IMR-90 (cell line): ENCODE measurements at regions not wholly inside any gene's neighbourhood (a gene's known extent, or its start where the extent isn't known, plus 50 kb on each side); places are given as distances from the start of the nearest gene placed in this dataset.

ENCODE experiments used
- ATAC-seq: fragments of 200-7000 bp; cut with Tn5 transposase; 2 replicates; pipeline ENCODE4 v1.9.1; 2020; ENCODE audit warnings: low read depth, mild to moderate bottlenecking, moderate library complexity
- BruUV-seq: library from RNA; stranded (reverse); fragments of 400-500 nt; replicated peaks from 2 replicates; lab custom pipeline; 2021; lab: Mats Ljungman, UMichigan
- CTCF ChIA-PET: fragments of 300-600 bp; formaldehyde crosslinking; extraction: SDS; loops from one replicate; lab custom pipeline; 2021; ENCODE audit warnings: antibody characterized with exemption; lab: Yijun Ruan, JAX
- POLR2A ChIA-PET: fragments of 300-600 bp; sonication (Branson Sonifier 250); formaldehyde crosslinking; loops from one replicate; lab custom pipeline; 2022; ENCODE audit warnings: antibody characterized with exemption; ENCODE audit not compliant: unreplicated experiment; lab: Charles Lee
- DNase-seq: peaks from one replicate; pipeline ENCODE4 v3.0.0; 2013
- H2AFZ ChIP-seq: replicated peaks from 2 replicates; pipeline ENCODE3; 2013; ENCODE audit warnings: low read length, mild to moderate bottlenecking; ENCODE audit not compliant: poor library complexity
- H2AK5ac ChIP-seq: 2 replicates; pipeline ENCODE4 v1.6.1; 2013; ENCODE audit warnings: low read depth, low read length, inconsistent platforms
- H2AK9ac ChIP-seq: replicated peaks from 2 replicates; pipeline ENCODE3; 2013; ENCODE audit warnings: mild to moderate bottlenecking, low read depth, low read length, moderate library complexity; ENCODE audit not compliant: poor library complexity
- H2BK120ac ChIP-seq: 2 replicates; pipeline ENCODE4 v1.6.1; 2013; ENCODE audit warnings: low read depth, low read length, inconsistent platforms
- H2BK15ac ChIP-seq: 3 replicates; pipeline ENCODE4 v1.6.1; 2013; ENCODE audit warnings: low read depth, low read length, inconsistent platforms
- H2BK20ac ChIP-seq: 2 replicates; pipeline ENCODE4 v1.6.1; 2013; ENCODE audit warnings: low read depth, mild to moderate bottlenecking, inconsistent platforms, low read length, moderate library complexity
- H2BK5ac ChIP-seq: 2 replicates; pipeline ENCODE4 v1.6.1; 2013; ENCODE audit warnings: mild to moderate bottlenecking, low read depth, low read length, inconsistent platforms; ENCODE audit not compliant: poor library complexity, severe bottlenecking
- H3K14ac ChIP-seq: replicated peaks from 2 replicates; pipeline ENCODE4 v1.6.1; 2013; ENCODE audit warnings: low read depth, low read length, inconsistent platforms
- H3K18ac ChIP-seq: 2 replicates; pipeline ENCODE4 v1.6.1; 2013; ENCODE audit warnings: low read depth, low read length, control low read depth
- H3K23ac ChIP-seq: 2 replicates; pipeline ENCODE4 v1.6.1; 2013; ENCODE audit warnings: low read depth, low read length, inconsistent platforms
- H3K27ac ChIP-seq: 2 replicates; pipeline ENCODE4 v1.5.1; 2013; ENCODE audit warnings: mild to moderate bottlenecking, control low read depth, low read length; ENCODE audit not compliant: insufficient read depth
- H3K27me3 ChIP-seq: 2 replicates; pipeline ENCODE4 v1.6.1; 2013; ENCODE audit warnings: low read length; ENCODE audit not compliant: control insufficient read depth, insufficient read depth
- H3K36me3 ChIP-seq: 2 replicates; pipeline ENCODE4 v1.6.1; 2013; ENCODE audit warnings: low read length, mixed read lengths; ENCODE audit not compliant: control insufficient read depth, insufficient read depth
- H3K4ac ChIP-seq: 2 replicates; pipeline ENCODE4 v1.6.1; 2013; ENCODE audit warnings: low read depth, low read length, inconsistent platforms
- H3K4me1 ChIP-seq: 2 replicates; pipeline ENCODE4 v1.6.1; 2013; ENCODE audit warnings: low read length, mixed read lengths; ENCODE audit not compliant: control insufficient read depth, insufficient read depth
- H3K4me2 ChIP-seq: 2 replicates; pipeline ENCODE4 v1.6.1; 2013; ENCODE audit warnings: low read depth, mild to moderate bottlenecking, control low read depth, low read length, moderate library complexity
- H3K4me3 ChIP-seq: 2 replicates; pipeline ENCODE4 v1.5.1; 2013; ENCODE audit warnings: low read depth, mild to moderate bottlenecking, control low read depth, low read length, moderate library complexity; ENCODE audit not compliant: insufficient read depth
- H3K56ac ChIP-seq: 2 replicates; pipeline ENCODE4 v1.6.1; 2013; ENCODE audit warnings: low read length, inconsistent platforms; ENCODE audit not compliant: insufficient read depth; ENCODE audit errors: extremely low read depth
- H3K79me1 ChIP-seq, 2 experiments: 2 replicates each; pipeline ENCODE4 v1.6.1; 2013; ENCODE audit warnings: low read length in 2 of 2, inconsistent platforms in 1 of 2, low read depth in 1 of 2
- H3K9ac ChIP-seq: 2 replicates; pipeline ENCODE4 v1.6.1; 2013; ENCODE audit warnings: low read depth, low read length, control low read depth
- H3K9me1 ChIP-seq: 2 replicates; pipeline ENCODE4 v1.6.1; 2013; ENCODE audit warnings: low read length, inconsistent platforms; ENCODE audit not compliant: insufficient read depth
- H3K9me3 ChIP-seq: 2 replicates; pipeline ENCODE4 v1.6.1; 2013; ENCODE audit warnings: low read length; ENCODE audit not compliant: control insufficient read depth, insufficient read depth
- H4K20me1 ChIP-seq: 2 replicates; pipeline ENCODE4 v1.6.1; 2013; ENCODE audit warnings: low read length, inconsistent platforms; ENCODE audit not compliant: insufficient read depth
- H4K5ac ChIP-seq: 2 replicates; pipeline ENCODE4 v1.6.1; 2013; ENCODE audit warnings: mild to moderate bottlenecking, low read depth, low read length, control low read depth
- H4K8ac ChIP-seq, 2 experiments: 2 replicates each; pipeline ENCODE4 v1.6.1; 2013; ENCODE audit warnings: low read depth in 2 of 2, low read length in 2 of 2, control low read depth in 1 of 2, inconsistent platforms in 1 of 2
- H4K91ac ChIP-seq: 2 replicates; pipeline ENCODE4 v1.6.1; 2013; ENCODE audit warnings: low read depth, low read length, inconsistent platforms; ENCODE audit not compliant: insufficient read depth
- CHD1 ChIP-seq: IDR thresholded peaks from 2 replicates; pipeline ENCODE4 v1.6.1; 2012; ENCODE audit warnings: low read depth, low read length, improper control_type of control experiment
- MAFK ChIP-seq: IDR thresholded peaks from 2 replicates; pipeline ENCODE4 v1.6.1; 2012; ENCODE audit warnings: low read depth, low read length, improper control_type of control experiment
- RAD21 ChIP-seq: IDR thresholded peaks from 2 replicates; pipeline ENCODE4 v1.6.1; 2012; ENCODE audit warnings: low read length, improper control_type of control experiment
- RFX5 ChIP-seq: IDR thresholded peaks from 2 replicates; pipeline ENCODE4 v1.8.0; 2012; ENCODE audit warnings: low read depth, mild to moderate bottlenecking, low read length, moderate library complexity
- SMC3 ChIP-seq: fragments of 150-350 bp; IDR thresholded peaks from 2 replicates; pipeline ENCODE4 v1.6.1; 2016; ENCODE audit warnings: low read depth, mild to moderate bottlenecking, antibody characterized with exemption, low read length, moderate library complexity
- WGBS, 2 experiments: methylation state at CpG; one replicate each; pipeline versions ENCODE4 v1.1.5 to v1.1.7; 2013; ENCODE audit warnings: missing lambda C conversion rate in 2 of 2; ENCODE audit not compliant: insufficient read length in 1 of 2; ENCODE audit errors: extremely low coverage in 2 of 2; 5-methylcytosine and 5-hydroxymethylcytosine counted together
- dilution Hi-C: fragments of 300-500 bp; cut with HindIII; formaldehyde crosslinking; loops from one replicate; pipeline ENCODE4 v1.14.3; 2018; ENCODE audit warnings: low sequenced_read_pairs; ENCODE audit not compliant: unreplicated experiment
- in situ Hi-C: fragments of 300-500 bp; cut with MboI; formaldehyde crosslinking; loops from 3 replicates; pipeline ENCODE4 v1.14.3; 2019; ENCODE audit warnings: low sequenced_read_pairs, inconsistent platforms, mixed read lengths
- intact Hi-C: fragments of 100-400 bp; cut with micrococcal nuclease; formaldehyde crosslinking; loops from 2 replicates; pipeline ENCODE4 v1.10.0; 2022
- TF ChIP-seq, protein P1 (sequence below): fragments of 150-350 bp; IDR thresholded peaks from 2 replicates; pipeline ENCODE4 v1.6.1; 2016; ENCODE audit warnings: low read depth, mild to moderate bottlenecking, low read length, moderate library complexity, borderline replicate concordance
- TF ChIP-seq, protein P2 (sequence below): conservative IDR thresholded peaks from 2 replicates; pipeline ENCODE4 v1.5.1; 2012; ENCODE audit warnings: mild to moderate bottlenecking, low read depth, low read length, improper control_type of control experiment

DNA sequence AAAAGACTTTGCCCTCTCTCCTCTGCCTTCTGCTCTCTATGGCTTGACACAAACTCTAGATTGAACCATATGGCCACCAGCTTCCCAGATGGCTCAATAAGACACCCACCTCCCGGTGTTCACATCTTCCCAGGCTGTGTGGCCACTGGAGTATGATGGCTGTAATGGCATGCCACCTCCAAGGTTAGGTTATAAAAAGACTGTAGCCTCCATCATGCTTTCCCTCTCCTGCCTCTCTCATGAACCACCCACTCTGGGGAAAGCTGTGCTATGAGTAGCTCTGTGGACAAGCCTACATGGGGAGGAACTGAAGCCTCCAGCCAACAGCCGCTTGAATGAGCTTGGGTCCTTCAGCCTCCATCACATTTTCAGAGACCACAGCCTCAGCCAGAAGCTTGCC lies 479.2 kb downstream of the MIAT start:
- H3K27ac ChIP-seq = no peak overlapping the region
- no peak overlapping the region for H3K9ac ChIP-seq
- no peaks in the 10 kb centered on the region for H3K36me3 ChIP-seq
- H3K79me1 ChIP-seq = no peaks in the 10 kb centered on the region
- WGBS, 2 experiments = no CpG with 5 or more reads among the region's 2 CpGs
- H3K4me1 ChIP-seq = peaks cover 16% of the 10 kb centered on the region
- peak overlapping the region; percentile 42; the same call in 1 of the 2 replicates for H2BK20ac ChIP-seq
- ATAC-seq (no peak), DNase-seq (no peak)
- dilution Hi-C loops (no loop called here), intact Hi-C loops (no loop called here), in situ Hi-C loops (no loop called here)
- no peak overlapping the region for H3K56ac ChIP-seq
- H4K20me1 ChIP-seq = no peaks in the 10 kb centered on the region
- ChIA-PET POLR2A (no interaction called here), CTCF (no interaction called here)
- H3K4me3 ChIP-seq = no peak overlapping the region
- H3K14ac ChIP-seq = 0 out of 2 replicates have a peak overlapping the region, but pooled peaks have one; percentile 15
- H3K18ac ChIP-seq = no peak overlapping the region
- H2AK5ac ChIP-seq = peak overlapping the region; percentile 51
- peak overlapping the region; percentile 57; the same call in 1 of the 2 replicates for H3K4ac ChIP-seq
- H3K9me1 ChIP-seq = peaks cover 15% of the 10 kb centered on the region
- peak overlapping the region; percentile 32; the same call in 1 of the 2 replicates for H2BK120ac ChIP-seq
- peaks cover 10% of the 10 kb centered on the region for H3K27me3 ChIP-seq
- no peak overlapping the region for H3K23ac ChIP-seq
- BruUV-seq = no TSS peak
- no peak for TF ChIP-seq RFX5
- no peak for TF ChIP-seq RAD21
- no peak for TF ChIP-seq CHD1
- TF ChIP-seq MAFK = no peak
- TF ChIP-seq, protein P1, sequence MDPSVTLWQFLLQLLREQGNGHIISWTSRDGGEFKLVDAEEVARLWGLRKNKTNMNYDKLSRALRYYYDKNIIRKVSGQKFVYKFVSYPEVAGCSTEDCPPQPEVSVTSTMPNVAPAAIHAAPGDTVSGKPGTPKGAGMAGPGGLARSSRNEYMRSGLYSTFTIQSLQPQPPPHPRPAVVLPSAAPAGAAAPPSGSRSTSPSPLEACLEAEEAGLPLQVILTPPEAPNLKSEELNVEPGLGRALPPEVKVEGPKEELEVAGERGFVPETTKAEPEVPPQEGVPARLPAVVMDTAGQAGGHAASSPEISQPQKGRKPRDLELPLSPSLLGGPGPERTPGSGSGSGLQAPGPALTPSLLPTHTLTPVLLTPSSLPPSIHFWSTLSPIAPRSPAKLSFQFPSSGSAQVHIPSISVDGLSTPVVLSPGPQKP = no peak
- TF ChIP-seq, protein P2, sequence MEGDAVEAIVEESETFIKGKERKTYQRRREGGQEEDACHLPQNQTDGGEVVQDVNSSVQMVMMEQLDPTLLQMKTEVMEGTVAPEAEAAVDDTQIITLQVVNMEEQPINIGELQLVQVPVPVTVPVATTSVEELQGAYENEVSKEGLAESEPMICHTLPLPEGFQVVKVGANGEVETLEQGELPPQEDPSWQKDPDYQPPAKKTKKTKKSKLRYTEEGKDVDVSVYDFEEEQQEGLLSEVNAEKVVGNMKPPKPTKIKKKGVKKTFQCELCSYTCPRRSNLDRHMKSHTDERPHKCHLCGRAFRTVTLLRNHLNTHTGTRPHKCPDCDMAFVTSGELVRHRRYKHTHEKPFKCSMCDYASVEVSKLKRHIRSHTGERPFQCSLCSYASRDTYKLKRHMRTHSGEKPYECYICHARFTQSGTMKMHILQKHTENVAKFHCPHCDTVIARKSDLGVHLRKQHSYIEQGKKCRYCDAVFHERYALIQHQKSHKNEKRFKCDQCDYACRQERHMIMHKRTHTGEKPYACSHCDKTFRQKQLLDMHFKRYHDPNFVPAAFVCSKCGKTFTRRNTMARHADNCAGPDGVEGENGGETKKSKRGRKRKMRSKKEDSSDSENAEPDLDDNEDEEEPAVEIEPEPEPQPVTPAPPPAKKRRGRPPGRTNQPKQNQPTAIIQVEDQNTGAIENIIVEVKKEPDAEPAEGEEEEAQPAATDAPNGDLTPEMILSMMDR = no peak
- TF ChIP-seq SMC3 = no peak
- peaks cover 7% of the 10 kb centered on the region for H3K9me3 ChIP-seq
- H4K8ac ChIP-seq = no peak overlapping the region
- no peak overlapping the region for H4K5ac ChIP-seq
- no peak overlapping the region for H3K4me2 ChIP-seq
- H4K91ac ChIP-seq = 0 out of 2 replicates have a peak overlapping the region, but pooled peaks have one; percentile 29
- no peak overlapping the region for H2AFZ ChIP-seq
- no peak overlapping the region for H2AK9ac ChIP-seq
- no peak overlapping the region for H2BK5ac ChIP-seq
- H2BK15ac ChIP-seq = peak overlapping the region; percentile 43; the same call in 1 of the 3 replicates
